ENCODE measurements at regions not wholly inside any gene's neighbourhood (a gene's known extent, or its start where the extent isn't known, plus 50 kb on each side); places are given as distances from the start of the nearest gene placed in this dataset.

DNA sequence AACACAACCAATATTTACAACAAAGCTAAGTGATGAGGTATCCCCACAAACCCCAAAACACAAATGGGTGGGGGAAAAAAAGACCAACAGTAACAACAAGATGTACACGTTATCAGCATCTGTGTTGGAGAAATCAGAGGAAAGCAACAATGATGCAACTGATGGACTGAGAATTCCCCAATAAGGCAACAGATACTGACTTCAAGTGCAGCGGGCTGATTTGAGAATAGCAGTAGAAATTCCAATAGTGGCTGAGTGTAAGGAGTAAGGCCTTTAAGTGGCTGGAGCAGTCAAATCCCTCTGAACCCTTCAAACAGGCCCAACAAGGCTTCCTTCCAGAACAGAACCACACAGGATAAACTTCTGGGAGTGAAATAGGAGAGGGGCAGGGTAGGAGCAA lies 97.6 kb downstream of the TM2D1 start:
- Histone ChIP-seq H3K4me2 (no peak overlapping the region), H3K4me3 (ENCODE audit: low read depth in 2 of 2, low read length in 1 of 2) (no peak overlapping the region), H3K79me2 (ENCODE audit: insufficient read depth) (no peaks in the 10 kb centered on the region), H3F3A (replicated peaks; ENCODE audit: insufficient read depth) (no peaks in the 10 kb centered on the region), H3K27ac (ENCODE audit: low read depth in 2 of 2, low read length in 1 of 2) (no peak overlapping the region), H2AFZ (ENCODE audit: low read depth) (no peak overlapping the region), H3K9me2 (no peaks in the 10 kb centered on the region), H3K9me3 (no peaks in the 10 kb centered on the region), H3K36me3 (replicated peaks in 1 of 2; ENCODE audit: control insufficient read depth in 1 of 2, insufficient read depth in 2 of 2, low read length in 1 of 2) (no peaks in the 10 kb centered on the region), H3K27me3 (ENCODE audit: insufficient read depth) (no peaks in the 10 kb centered on the region), H3K9ac (no peak overlapping the region), H4K20me1 (ENCODE audit: insufficient read depth) (no peaks in the 10 kb centered on the region), H3K4me1 (ENCODE audit: control insufficient read depth in 1 of 2, insufficient read depth in 2 of 2, low read depth in 1 of 2, low read length in 1 of 2) (no peaks in the 10 kb centered on the region)
- DNase-seq, result no peak
- TF ChIP-seq YY1 (IDR thresholded peaks at IDR 0.05; ENCODE audit: low read depth) (no peak), TCF12 (IDR thresholded peaks at IDR 0.05) (no peak), RXRA (IDR thresholded peaks at IDR 0.05; ENCODE audit: borderline replicate concordance, low read depth) (no peak), RAD21 (IDR thresholded peaks at IDR 0.05; ENCODE audit: low read length) (no peak), SIN3A (IDR thresholded peaks at IDR 0.05; ENCODE audit: borderline replicate concordance, low read depth, low read length) (no peak), ELF1 (IDR thresholded peaks at IDR 0.05) (no peak), TEAD4 (IDR thresholded peaks at IDR 0.05; ENCODE audit: borderline replicate concordance, insufficient read depth) (no peak), CHD2 (IDR thresholded peaks at IDR 0.05; ENCODE audit: low read length, partially characterized antibody) (no peak), JUND (IDR thresholded peaks at IDR 0.05) (no peak), POLR2AphosphoS5 (IDR thresholded peaks at IDR 0.05; ENCODE audit: low read depth, low read length) (no peak), SMC3 (IDR thresholded peaks at IDR 0.05; ENCODE audit: low read depth, low read length) (no peak), EP300 (IDR thresholded peaks at IDR 0.05; ENCODE audit: borderline replicate concordance in 1 of 2, low read depth in 1 of 2, low read length in 1 of 2) (no peak), TAF1 (IDR thresholded peaks at IDR 0.05; ENCODE audit: borderline replicate concordance, low read depth, low read length) (no peak)
- TF ChIP-seq, protein P1, sequence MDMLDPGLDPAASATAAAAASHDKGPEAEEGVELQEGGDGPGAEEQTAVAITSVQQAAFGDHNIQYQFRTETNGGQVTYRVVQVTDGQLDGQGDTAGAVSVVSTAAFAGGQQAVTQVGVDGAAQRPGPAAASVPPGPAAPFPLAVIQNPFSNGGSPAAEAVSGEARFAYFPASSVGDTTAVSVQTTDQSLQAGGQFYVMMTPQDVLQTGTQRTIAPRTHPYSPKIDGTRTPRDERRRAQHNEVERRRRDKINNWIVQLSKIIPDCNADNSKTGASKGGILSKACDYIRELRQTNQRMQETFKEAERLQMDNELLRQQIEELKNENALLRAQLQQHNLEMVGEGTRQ (IDR thresholded peaks at IDR 0.05; ENCODE audit: borderline replicate concordance, low read depth, low read length), result no peak
- TF ChIP-seq, protein P2, sequence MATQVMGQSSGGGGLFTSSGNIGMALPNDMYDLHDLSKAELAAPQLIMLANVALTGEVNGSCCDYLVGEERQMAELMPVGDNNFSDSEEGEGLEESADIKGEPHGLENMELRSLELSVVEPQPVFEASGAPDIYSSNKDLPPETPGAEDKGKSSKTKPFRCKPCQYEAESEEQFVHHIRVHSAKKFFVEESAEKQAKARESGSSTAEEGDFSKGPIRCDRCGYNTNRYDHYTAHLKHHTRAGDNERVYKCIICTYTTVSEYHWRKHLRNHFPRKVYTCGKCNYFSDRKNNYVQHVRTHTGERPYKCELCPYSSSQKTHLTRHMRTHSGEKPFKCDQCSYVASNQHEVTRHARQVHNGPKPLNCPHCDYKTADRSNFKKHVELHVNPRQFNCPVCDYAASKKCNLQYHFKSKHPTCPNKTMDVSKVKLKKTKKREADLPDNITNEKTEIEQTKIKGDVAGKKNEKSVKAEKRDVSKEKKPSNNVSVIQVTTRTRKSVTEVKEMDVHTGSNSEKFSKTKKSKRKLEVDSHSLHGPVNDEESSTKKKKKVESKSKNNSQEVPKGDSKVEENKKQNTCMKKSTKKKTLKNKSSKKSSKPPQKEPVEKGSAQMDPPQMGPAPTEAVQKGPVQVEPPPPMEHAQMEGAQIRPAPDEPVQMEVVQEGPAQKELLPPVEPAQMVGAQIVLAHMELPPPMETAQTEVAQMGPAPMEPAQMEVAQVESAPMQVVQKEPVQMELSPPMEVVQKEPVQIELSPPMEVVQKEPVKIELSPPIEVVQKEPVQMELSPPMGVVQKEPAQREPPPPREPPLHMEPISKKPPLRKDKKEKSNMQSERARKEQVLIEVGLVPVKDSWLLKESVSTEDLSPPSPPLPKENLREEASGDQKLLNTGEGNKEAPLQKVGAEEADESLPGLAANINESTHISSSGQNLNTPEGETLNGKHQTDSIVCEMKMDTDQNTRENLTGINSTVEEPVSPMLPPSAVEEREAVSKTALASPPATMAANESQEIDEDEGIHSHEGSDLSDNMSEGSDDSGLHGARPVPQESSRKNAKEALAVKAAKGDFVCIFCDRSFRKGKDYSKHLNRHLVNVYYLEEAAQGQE (IDR thresholded peaks at IDR 0.05; ENCODE audit: low read depth, low read length), result no peak
- TF ChIP-seq, protein P3, sequence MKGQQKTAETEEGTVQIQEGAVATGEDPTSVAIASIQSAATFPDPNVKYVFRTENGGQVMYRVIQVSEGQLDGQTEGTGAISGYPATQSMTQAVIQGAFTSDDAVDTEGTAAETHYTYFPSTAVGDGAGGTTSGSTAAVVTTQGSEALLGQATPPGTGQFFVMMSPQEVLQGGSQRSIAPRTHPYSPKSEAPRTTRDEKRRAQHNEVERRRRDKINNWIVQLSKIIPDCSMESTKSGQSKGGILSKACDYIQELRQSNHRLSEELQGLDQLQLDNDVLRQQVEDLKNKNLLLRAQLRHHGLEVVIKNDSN (IDR thresholded peaks at IDR 0.05; ENCODE audit: borderline replicate concordance, low read depth), result no peak
- TF ChIP-seq, protein P4, sequence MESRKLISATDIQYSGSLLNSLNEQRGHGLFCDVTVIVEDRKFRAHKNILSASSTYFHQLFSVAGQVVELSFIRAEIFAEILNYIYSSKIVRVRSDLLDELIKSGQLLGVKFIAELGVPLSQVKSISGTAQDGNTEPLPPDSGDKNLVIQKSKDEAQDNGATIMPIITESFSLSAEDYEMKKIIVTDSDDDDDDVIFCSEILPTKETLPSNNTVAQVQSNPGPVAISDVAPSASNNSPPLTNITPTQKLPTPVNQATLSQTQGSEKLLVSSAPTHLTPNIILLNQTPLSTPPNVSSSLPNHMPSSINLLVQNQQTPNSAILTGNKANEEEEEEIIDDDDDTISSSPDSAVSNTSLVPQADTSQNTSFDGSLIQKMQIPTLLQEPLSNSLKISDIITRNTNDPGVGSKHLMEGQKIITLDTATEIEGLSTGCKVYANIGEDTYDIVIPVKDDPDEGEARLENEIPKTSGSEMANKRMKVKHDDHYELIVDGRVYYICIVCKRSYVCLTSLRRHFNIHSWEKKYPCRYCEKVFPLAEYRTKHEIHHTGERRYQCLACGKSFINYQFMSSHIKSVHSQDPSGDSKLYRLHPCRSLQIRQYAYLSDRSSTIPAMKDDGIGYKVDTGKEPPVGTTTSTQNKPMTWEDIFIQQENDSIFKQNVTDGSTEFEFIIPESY (IDR thresholded peaks at IDR 0.05; ENCODE audit: borderline replicate concordance, low read depth), result no peak
- WGBS (ENCODE audit: low lambda C conversion rate), result 63% methylated on average over 2 of the region's 2 CpGs
- ChIA-PET CTCF (no interaction called here), POLR2A (no interaction called here)
